GM12878 (cell line): ENCODE measurements at regions not wholly inside any gene's neighbourhood (a gene's known extent, or its start where the extent isn't known, plus 50 kb on each side); places are given as distances from the start of the nearest gene placed in this dataset.
"Not testable (repeated sequence)": the region's sequence is repeated elsewhere in the genome, so short reads cannot be mapped to it uniquely, and the experiment has no call there.

Experiments used
- ATAC-seq: fragments of 200-7000 bp; cut with Tn5 transposase; 3 replicates; pipeline ENCODE4 v1.9.1; 2020; ENCODE audit warnings: mild to moderate bottlenecking, moderate library complexity
- BruUV-seq: library from RNA; stranded (reverse); fragments of 400-500 nt; replicated peaks from 2 replicates; lab custom pipeline; 2021; lab: Mats Ljungman, UMichigan
- CTCF ChIA-PET: fragments of 300-600 bp; sonication (Branson Sonifier 250); formaldehyde crosslinking; extraction: SDS; loops from one replicate; lab custom pipeline; 2021; ENCODE audit warnings: inconsistent platforms; lab: Yijun Ruan, JAX
- POLR2A ChIA-PET: fragments of 350-600 bp; formaldehyde crosslinking; extraction: SDS; loops from one replicate; lab custom pipeline; 2021; ENCODE audit warnings: inconsistent platforms; lab: Charles Lee
- RAD21 ChIA-PET: fragments of 300-600 bp; sonication (Branson Sonifier 250); formaldehyde crosslinking; loops from one replicate; lab custom pipeline; 2023; ENCODE audit warnings: antibody characterized with exemption; ENCODE audit not compliant: unreplicated experiment; lab: Charles Lee
- SMC1A ChIA-PET: fragments of 300-600 bp; sonication (Branson Sonifier 250); formaldehyde crosslinking; loops from one replicate; lab custom pipeline; 2023; ENCODE audit not compliant: unreplicated experiment, uncharacterized antibody; lab: Charles Lee
- DNase-seq: peaks from one replicate; pipeline ENCODE4 v3.0.0-alpha.2; 2011; ENCODE audit warnings: low read depth, low spot score
- FAIRE-seq: peaks from 3 replicates; lab custom pipeline; 2011; peaks lifted over from hg19 to GRCh38; lab: Jason Lieb, UNC
- H2AFZ ChIP-seq: 2 replicates; pipeline ENCODE4 v1.6.0; 2011; ENCODE audit warnings: low read depth, low read length, control low read depth; ENCODE audit not compliant: control insufficient read depth
- H3K27ac ChIP-seq: 2 replicates; pipeline ENCODE4 v1.5.1; 2011; ENCODE audit warnings: control low read depth; ENCODE audit not compliant: control insufficient read depth, insufficient read depth
- H3K27me3 ChIP-seq, 2 experiments: replicated peaks in 1 of 2; 2 replicates each; pipeline versions ENCODE4 v1.6.0 to v1.6.1; 2011; ENCODE audit warnings: low read length in 1 of 2; ENCODE audit not compliant: control insufficient read depth in 2 of 2, insufficient read depth in 2 of 2
- H3K36me3 ChIP-seq, 2 experiments: 2 replicates each; pipeline ENCODE4 v1.5.1; 2011; ENCODE audit warnings: low read length in 1 of 2; ENCODE audit not compliant: control insufficient read depth in 2 of 2, insufficient read depth in 2 of 2
- H3K4me1 ChIP-seq: 2 replicates; pipeline ENCODE4 v1.6.1; 2011; ENCODE audit warnings: mild to moderate bottlenecking, low read length, moderate library complexity, mixed read lengths; ENCODE audit not compliant: control insufficient read depth, insufficient read depth
- H3K4me2 ChIP-seq: 2 replicates; pipeline ENCODE4 v1.6.0; 2011; ENCODE audit warnings: control low read depth; ENCODE audit not compliant: control insufficient read depth, insufficient read depth
- H3K4me3 ChIP-seq: fragments of 200-600 bp; sonication (generic); 2 replicates; pipeline ENCODE4 v1.5.1; 2016
- H3K79me2 ChIP-seq: 2 replicates; pipeline ENCODE4 v1.6.0; 2011; ENCODE audit warnings: low read length; ENCODE audit not compliant: control insufficient read depth, insufficient read depth
- H3K9ac ChIP-seq: 2 replicates; pipeline ENCODE4 v1.8.0; 2011; ENCODE audit warnings: low read length, control low read depth, mixed read lengths; ENCODE audit not compliant: control insufficient read depth, insufficient read depth
- H3K9me3 ChIP-seq: replicated peaks from 3 replicates; pipeline ENCODE4 v1.5.1; 2011; ENCODE audit warnings: mild to moderate bottlenecking, low read length; ENCODE audit not compliant: control insufficient read depth, insufficient read depth
- H4K20me1 ChIP-seq: 2 replicates; pipeline ENCODE4 v1.6.0; 2011; ENCODE audit not compliant: control insufficient read depth, insufficient read depth
- WGBS: methylation state at CpG from one replicate; pipeline ENCODE4 v1.1.6; 2016; ENCODE audit warnings: low lambda C conversion rate; ENCODE audit not compliant: insufficient replicate concordance, insufficient coverage; ENCODE audit errors: missing lambda C conversion rate; 5-methylcytosine and 5-hydroxymethylcytosine counted together
- in situ Hi-C: fragments of 300-500 bp; cut with MboI; formaldehyde crosslinking; loops from 9 replicates; pipeline ENCODE4 v1.14.3; 2018; ENCODE audit warnings: mixed read lengths
- intact Hi-C: fragments of 100-400 bp; cut with micrococcal nuclease; formaldehyde crosslinking; loops from one replicate; pipeline ENCODE4 v1.14.2; 2022; ENCODE audit not compliant: unreplicated experiment
- TF ChIP-seq, protein P1 (sequence below): fragments of 450-650 bp; conservative IDR thresholded peaks from 2 replicates; pipeline ENCODE4 v1.6.1; 2017; ENCODE audit warnings: mild to moderate bottlenecking, moderate library complexity

DNA sequence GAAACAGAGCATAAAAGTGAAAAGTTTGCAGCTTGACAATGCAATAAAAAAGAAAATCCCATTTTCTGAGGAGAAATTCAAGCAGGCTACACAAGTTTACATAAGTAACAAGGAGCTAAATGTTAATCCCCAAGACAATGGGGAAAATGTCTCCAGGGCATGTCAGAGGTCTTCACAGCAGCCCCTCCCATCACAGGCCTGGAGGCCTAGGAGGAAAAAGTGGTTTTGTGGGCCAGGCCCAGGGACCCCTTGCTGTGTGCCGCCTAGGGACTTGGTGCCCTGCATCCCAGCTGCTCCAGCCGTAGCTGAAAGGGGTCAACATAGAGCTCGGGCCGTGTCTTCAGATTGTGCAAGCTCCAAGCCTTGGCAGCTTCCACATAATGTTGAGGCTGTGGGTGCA, 186.7 kb upstream of the MAP3K1 start:
- CTCF ChIA-PET: interaction anchor here (0.7 kb wide), 1 partner anchor 43 kb away, joined by 3 read pairs; no protein-coding TSS in a partner anchor
- POLR2A ChIA-PET, H3K36me3 ChIP-seq, H3K79me2 ChIP-seq, BruUV-seq, DNase-seq, H3K4me2 ChIP-seq, H2AFZ ChIP-seq, H3K4me3 ChIP-seq, H3K9ac ChIP-seq, FAIRE-seq, SMC1A ChIA-PET, H3K27ac ChIP-seq, ATAC-seq, RAD21 ChIA-PET, H4K20me1 ChIP-seq, H3K27me3 ChIP-seq, H3K9me3 ChIP-seq, in situ Hi-C loops, intact Hi-C loops, H3K4me1 ChIP-seq: not testable (repeated sequence)
- 48% methylated on average over 4 of the region's 4 CpGs for WGBS

DNA sequence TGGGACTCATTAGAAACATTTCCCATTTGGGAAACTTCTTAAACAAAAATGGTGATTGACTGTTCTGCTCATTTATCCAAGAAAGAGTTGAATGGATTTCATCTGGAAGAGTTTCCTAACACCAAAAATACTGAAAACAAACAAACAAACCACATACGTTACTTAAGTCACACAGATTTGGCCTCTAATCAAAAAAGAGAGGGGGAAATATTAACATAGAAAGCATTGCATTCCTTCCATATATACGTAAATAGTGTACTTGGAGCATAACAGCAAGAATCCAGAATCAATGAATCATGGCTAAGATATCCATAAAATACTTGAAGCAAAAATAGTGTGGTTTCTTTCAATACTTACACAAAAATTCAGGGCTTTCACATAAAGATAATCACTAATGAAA, 189.8 kb upstream of the MAP3K1 start:
- 5% methylated on average over 2 of the region's 2 CpGs for WGBS
- no peak overlapping the region for H2AFZ ChIP-seq
- FAIRE-seq: no peak

More for the DNA sequence above, 189.8 kb upstream of the MAP3K1 start:
- CTCF ChIA-PET: no interaction called here
- SMC1A ChIA-PET: no interaction called here
- H3K9me3 ChIP-seq: no peaks in the 10 kb centered on the region; the same call in 2 of the 3 replicates
- TF ChIP-seq, protein P1, sequence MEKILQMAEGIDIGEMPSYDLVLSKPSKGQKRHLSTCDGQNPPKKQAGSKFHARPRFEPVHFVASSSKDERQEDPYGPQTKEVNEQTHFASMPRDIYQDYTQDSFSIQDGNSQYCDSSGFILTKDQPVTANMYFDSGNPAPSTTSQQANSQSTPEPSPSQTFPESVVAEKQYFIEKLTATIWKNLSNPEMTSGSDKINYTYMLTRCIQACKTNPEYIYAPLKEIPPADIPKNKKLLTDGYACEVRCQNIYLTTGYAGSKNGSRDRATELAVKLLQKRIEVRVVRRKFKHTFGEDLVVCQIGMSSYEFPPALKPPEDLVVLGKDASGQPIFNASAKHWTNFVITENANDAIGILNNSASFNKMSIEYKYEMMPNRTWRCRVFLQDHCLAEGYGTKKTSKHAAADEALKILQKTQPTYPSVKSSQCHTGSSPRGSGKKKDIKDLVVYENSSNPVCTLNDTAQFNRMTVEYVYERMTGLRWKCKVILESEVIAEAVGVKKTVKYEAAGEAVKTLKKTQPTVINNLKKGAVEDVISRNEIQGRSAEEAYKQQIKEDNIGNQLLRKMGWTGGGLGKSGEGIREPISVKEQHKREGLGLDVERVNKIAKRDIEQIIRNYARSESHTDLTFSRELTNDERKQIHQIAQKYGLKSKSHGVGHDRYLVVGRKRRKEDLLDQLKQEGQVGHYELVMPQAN: no peak
- TF ChIP-seq, all 136 proteins: peak for 0
- Histone ChIP-seq H3K79me2 (no peaks in the 10 kb centered on the region), H3K4me3 (no peak overlapping the region), H3K4me2 (no peak overlapping the region), H3K27me3 (no peaks in the 10 kb centered on the region), H4K20me1 (no peaks in the 10 kb centered on the region), H3K27ac (no peak overlapping the region), H3K9ac (no peak overlapping the region), H3K36me3 (no peaks in the 10 kb centered on the region), H3K4me1 (no peaks in the 10 kb centered on the region)
- ChIA-PET RAD21 (no interaction called here), POLR2A (no interaction called here)
- in situ Hi-C loops: no loop called here
- DNase-seq (no peak), ATAC-seq (no peak)
- BruUV-seq: no TSS peak
- intact Hi-C loops: no loop called here
